ENCODE measurements at regions not wholly inside any gene's neighbourhood (a gene's known extent, or its start where the extent isn't known, plus 50 kb on each side); places are given as distances from the start of the nearest gene placed in this dataset.

DNA sequence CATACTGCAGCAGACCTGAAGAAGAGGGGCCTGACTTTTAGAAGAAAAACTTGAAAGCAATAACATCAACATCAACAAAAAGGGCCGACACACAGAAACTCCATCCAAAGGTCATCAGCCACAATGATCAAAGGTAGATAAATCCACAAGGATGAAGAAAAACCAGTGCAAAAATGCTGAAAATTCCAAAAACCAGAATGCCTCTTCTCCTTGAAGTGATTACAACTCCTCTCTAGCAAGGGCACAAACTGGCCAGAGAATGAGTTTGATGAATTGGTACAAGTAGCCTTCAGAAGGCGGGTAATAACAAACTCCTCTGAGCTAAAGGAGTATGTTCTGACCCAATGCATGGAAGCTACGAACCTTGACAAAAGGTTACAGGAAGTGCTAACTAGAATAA lies 186.2 kb upstream of the RAI14 start:
- TF ChIP-seq, protein P1, sequence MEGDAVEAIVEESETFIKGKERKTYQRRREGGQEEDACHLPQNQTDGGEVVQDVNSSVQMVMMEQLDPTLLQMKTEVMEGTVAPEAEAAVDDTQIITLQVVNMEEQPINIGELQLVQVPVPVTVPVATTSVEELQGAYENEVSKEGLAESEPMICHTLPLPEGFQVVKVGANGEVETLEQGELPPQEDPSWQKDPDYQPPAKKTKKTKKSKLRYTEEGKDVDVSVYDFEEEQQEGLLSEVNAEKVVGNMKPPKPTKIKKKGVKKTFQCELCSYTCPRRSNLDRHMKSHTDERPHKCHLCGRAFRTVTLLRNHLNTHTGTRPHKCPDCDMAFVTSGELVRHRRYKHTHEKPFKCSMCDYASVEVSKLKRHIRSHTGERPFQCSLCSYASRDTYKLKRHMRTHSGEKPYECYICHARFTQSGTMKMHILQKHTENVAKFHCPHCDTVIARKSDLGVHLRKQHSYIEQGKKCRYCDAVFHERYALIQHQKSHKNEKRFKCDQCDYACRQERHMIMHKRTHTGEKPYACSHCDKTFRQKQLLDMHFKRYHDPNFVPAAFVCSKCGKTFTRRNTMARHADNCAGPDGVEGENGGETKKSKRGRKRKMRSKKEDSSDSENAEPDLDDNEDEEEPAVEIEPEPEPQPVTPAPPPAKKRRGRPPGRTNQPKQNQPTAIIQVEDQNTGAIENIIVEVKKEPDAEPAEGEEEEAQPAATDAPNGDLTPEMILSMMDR (IDR thresholded peaks at IDR 0.05; ENCODE audit: low read depth, low read length) = no peak
- Histone ChIP-seq H3K9me3 (ENCODE audit: low read depth) (no peaks in the 10 kb centered on the region), H3K27me3 (no peaks in the 10 kb centered on the region), H3K4me3 (no peak overlapping the region), H3K36me3 (no peaks in the 10 kb centered on the region), H3K27ac (peak overlapping the region; percentile 89), H3K4me1 (ENCODE audit: low read depth) (peaks cover 12% of the 10 kb centered on the region)
- DNase-seq (ENCODE audit: low read depth in 1 of 2, low spot score in 1 of 2) = no peak

DNA sequence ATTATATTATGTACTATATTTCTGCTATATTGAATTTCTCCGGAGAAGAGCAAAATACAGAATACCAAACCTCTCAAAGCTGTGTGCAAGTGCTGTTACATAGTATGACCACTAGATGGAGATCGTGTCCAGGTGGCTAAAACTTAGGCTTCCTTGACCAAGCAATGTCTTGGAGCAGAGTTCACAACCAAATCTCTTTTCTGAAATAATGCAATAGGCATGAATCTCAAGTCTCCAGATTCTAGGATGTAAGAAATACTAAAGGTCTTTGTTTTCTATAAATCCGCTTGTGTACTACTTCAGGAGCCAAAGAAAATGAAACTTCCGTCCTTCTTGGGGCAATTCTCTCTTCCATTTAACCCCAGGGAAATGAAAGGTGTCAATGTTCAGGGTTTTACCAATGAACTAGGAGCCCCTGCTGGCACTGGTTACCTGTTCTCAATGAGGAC lies 181.5 kb upstream of the RAI14 start:
- Histone ChIP-seq H3K27me3 (no peaks in the 10 kb centered on the region), H3K36me3 (no peaks in the 10 kb centered on the region), H3K4me3 (no peak overlapping the region), H3K9me3 (ENCODE audit: low read depth) (no peaks in the 10 kb centered on the region), H3K4me1 (ENCODE audit: low read depth) (no peaks in the 10 kb centered on the region), H3K27ac (no peak overlapping the region)
- peak; percentile 55 to 78 for DNase-seq (ENCODE audit: low read depth in 1 of 2, low spot score in 1 of 2)
- TF ChIP-seq, protein P1 (IDR thresholded peaks at IDR 0.05; ENCODE audit: low read depth, low read length) = peak; percentile 95

DNA sequence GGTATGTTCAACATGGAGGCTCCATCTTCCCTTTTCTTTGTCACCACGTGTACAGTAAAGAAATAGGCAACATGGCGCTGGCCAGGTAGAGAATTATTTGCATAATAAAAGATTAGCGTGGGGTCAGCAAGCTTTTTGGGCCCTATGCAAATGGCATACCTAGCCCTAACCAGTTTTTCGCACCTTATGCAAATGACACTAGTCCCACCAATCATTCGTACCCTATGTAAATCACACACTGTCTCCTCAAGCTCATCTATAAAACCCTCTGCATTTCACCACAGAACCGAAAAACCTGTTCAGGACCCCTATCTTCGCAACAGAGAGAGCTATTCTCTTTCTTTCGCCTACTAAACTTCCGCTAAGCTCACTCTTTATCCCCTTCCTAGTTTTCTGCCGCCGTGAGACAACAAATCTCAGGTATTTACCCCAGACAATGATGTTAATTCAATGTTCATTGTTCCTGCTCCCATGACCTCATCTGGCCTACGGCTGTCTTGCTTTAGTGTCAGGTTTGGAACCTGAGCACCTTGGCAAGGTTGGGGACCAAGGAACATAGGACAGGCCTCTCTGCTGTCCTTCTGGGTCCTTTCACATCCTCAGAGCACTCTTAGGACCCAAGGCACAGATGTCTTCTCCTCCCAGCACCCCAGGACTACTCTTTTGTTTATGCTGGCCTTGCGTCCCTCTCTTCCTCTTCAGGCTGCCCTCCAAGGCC lies 180.7 kb upstream of the RAI14 start:
- Histone ChIP-seq H3K36me3 (no peaks in the 10 kb centered on the region), H3K9me3 (ENCODE audit: low read depth) (no peaks in the 10 kb centered on the region), H3K27ac (no peak overlapping the region), H3K4me1 (ENCODE audit: low read depth) (no peaks in the 10 kb centered on the region), H3K27me3 (no peaks in the 10 kb centered on the region), H3K4me3 (no peak overlapping the region)
- TF ChIP-seq, protein P1 (IDR thresholded peaks at IDR 0.05; ENCODE audit: low read depth, low read length) = no peak
- no peak for DNase-seq (ENCODE audit: low read depth in 1 of 2, low spot score in 1 of 2)

DNA sequence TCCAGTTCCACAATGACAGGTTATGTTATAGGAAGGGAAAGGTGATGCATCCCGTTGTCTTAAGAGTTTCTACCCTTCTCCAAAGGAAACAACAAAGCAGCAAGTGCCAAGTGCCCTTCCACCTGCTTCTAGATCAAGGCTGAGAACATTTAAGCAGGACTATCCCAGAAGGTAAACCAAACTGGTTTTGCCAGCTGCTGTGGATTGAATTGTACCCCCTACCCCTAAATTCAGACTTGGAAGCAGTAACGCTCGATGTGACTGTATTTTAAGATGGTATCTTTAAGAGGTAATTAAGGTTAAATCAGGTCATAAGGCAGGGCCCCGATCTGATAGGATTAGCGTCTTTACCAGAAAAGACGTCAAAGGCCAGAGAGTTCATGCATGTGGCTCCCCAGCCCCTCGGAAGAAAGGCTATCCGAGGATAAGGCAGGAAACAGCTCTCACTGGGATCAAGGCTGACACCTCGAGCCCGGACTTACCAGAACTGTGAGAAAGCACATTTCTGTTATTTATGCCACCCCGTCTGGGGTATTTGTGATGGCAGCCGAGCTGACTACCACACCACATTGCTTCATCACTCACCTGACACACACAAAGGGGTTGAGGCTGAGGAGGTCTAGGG lies 179.1 kb upstream of the RAI14 start:
- H3K9me3 ChIP-seq (ENCODE audit: low read depth) = no peaks in the 10 kb centered on the region
- TF ChIP-seq, protein P1 (IDR thresholded peaks at IDR 0.05; ENCODE audit: low read depth, low read length) = no peak
- H3K36me3 ChIP-seq = no peaks in the 10 kb centered on the region
- no peak for DNase-seq (ENCODE audit: low read depth in 1 of 2, low spot score in 1 of 2)
- no peak overlapping the region for H3K27ac ChIP-seq
- H3K4me3 ChIP-seq = no peak overlapping the region
- H3K4me1 ChIP-seq (ENCODE audit: low read depth) = no peaks in the 10 kb centered on the region
- H3K27me3 ChIP-seq = no peaks in the 10 kb centered on the region

DNA sequence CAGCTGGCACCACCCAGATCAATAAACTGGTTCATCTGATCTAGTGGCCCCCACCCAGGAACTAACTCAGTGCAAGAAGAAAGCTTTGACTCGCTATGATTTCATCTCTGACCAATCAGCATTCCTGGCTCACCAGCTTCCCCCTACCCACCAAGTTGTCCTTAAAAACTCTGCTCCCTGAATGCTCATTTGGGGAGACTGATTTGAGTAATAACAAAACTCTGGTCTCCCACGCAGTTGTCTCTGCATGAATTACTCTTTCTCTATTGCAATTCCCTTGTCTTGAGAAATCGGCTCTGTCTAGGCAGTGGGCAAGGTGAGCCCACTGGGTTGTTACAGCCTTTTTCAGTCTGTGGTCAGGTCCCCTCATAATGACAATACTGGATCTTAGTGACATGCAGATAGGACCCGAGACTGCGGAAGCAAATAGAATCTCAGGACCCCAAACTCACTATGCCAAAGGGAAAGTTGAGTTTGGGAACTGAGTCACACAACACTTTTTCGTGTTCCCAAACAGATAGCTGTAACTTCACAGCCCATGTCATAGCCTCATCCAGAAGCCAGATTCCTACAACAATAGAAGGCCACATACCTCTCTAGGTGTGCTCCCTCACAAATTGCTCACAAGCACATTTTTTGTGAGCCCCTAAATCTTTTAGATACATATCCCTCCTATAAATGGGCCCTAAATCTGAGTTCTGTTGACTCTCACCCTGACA lies 175.2 kb upstream of the RAI14 start:
- Histone ChIP-seq H3K27ac (no peak overlapping the region), H3K36me3 (no peaks in the 10 kb centered on the region), H3K9me3 (ENCODE audit: low read depth) (no peaks in the 10 kb centered on the region), H3K4me3 (no peak overlapping the region), H3K27me3 (no peaks in the 10 kb centered on the region), H3K4me1 (ENCODE audit: low read depth) (no peaks in the 10 kb centered on the region)
- no peak for DNase-seq (ENCODE audit: low read depth in 1 of 2, low spot score in 1 of 2)
- TF ChIP-seq, protein P1 (IDR thresholded peaks at IDR 0.05; ENCODE audit: low read depth, low read length) = no peak
